IgD-negative memory B cell (primary cell): ENCODE measurements at regions not wholly inside any gene's neighbourhood (a gene's known extent, or its start where the extent isn't known, plus 50 kb on each side); places are given as distances from the start of the nearest gene placed in this dataset.
A peak's percentile ranks its signal among the peaks of the same experiment; 100 is the strongest.
"Not testable (repeated sequence)": the region's sequence is repeated elsewhere in the genome, so short reads cannot be mapped to it uniquely, and the experiment has no call there.

Source experiments
- H3K27ac Mint-ChIP-seq, 3 donors: one replicate each; pipeline ENCODE4 v1.8.0; 2020 to 2022; ENCODE audit warnings: mild to moderate bottlenecking in 3 of 3, mixed read lengths in 3 of 3, moderate library complexity in 1 of 3
- H3K27me3 Mint-ChIP-seq: one replicate; pipeline ENCODE4 v1.8.0; 2021; ENCODE audit warnings: mixed read lengths
- H3K36me3 Mint-ChIP-seq: one replicate; pipeline ENCODE4 v1.8.0; 2020; ENCODE audit warnings: mild to moderate bottlenecking, mixed read lengths
- H3K4me1 Mint-ChIP-seq, 3 donors: one replicate each; pipeline ENCODE4 v1.8.0; 2020 to 2022; ENCODE audit warnings: mixed read lengths in 3 of 3, mild to moderate bottlenecking in 1 of 3
- H3K4me3 Mint-ChIP-seq, 4 donors: one replicate each; pipeline ENCODE4 v1.8.0; 2020 to 2022; ENCODE audit warnings: mild to moderate bottlenecking in 4 of 4, mixed read lengths in 4 of 4, moderate library complexity in 3 of 4
- H3K9me3 Mint-ChIP-seq, 3 donors: one replicate each; pipeline ENCODE4 v1.8.0; 2020 to 2021; ENCODE audit warnings: mixed read lengths in 3 of 3, mild to moderate bottlenecking in 1 of 3

GRCh38 chr6:85006362-85006761 is 242.0 kb upstream of the TBX18 start:
- Mint-ChIP-seq H3K27ac (no peak overlapping the region), H3K9me3 (peaks cover 1 to 6% (median 6%) of the 10 kb centered on the region in 3 donors), H3K27me3 (no peaks in the 10 kb centered on the region), H3K36me3 (no peaks in the 10 kb centered on the region), H3K4me3 (no peak overlapping the region), H3K4me1 (no peaks in the 10 kb centered on the region)

GRCh38 chr6:85005494-85005893 is 241.1 kb upstream of the TBX18 start:
- Mint-ChIP-seq H3K27ac (no peak overlapping the region), H3K27me3 (no peaks in the 10 kb centered on the region), H3K36me3 (no peaks in the 10 kb centered on the region), H3K9me3 (peaks cover 1 to 6% (median 6%) of the 10 kb centered on the region in 3 donors), H3K4me3 (no peak overlapping the region), H3K4me1 (no peaks in the 10 kb centered on the region)

- H3K4me3 Mint-ChIP-seq: no peak overlapping the region
- H3K4me1 Mint-ChIP-seq: no peaks in the 10 kb centered on the region
- H3K27me3 Mint-ChIP-seq: no peaks in the 10 kb centered on the region
- H3K9me3 Mint-ChIP-seq: peaks cover 1 to 6% (median 6%) of the 10 kb centered on the region in 3 donors
- H3K27ac Mint-ChIP-seq: no peak overlapping the region
- no peaks in the 10 kb centered on the region for H3K36me3 Mint-ChIP-seq
Observed at GRCh38 chr6:85004361-85004995, 240.1 kb upstream of the TBX18 start.

GRCh38 chr6:85002847-85003246 is 238.4 kb upstream of the TBX18 start:
- Mint-ChIP-seq H3K36me3 (peaks cover 2% of the 10 kb centered on the region), H3K9me3 (peaks cover 3 to 6% (median 6%) of the 10 kb centered on the region in 3 donors), H3K27ac (no peak overlapping the region), H3K4me1 (no peaks in the 10 kb centered on the region), H3K27me3 (no peaks in the 10 kb centered on the region), H3K4me3 (no peak overlapping the region)

- peaks cover 2% of the 10 kb centered on the region for H3K36me3 Mint-ChIP-seq
- H3K27ac Mint-ChIP-seq: no peak overlapping the region
- H3K27me3 Mint-ChIP-seq: no peaks in the 10 kb centered on the region
- H3K9me3 Mint-ChIP-seq: peaks cover 3 to 5% (median 3%) of the 10 kb centered on the region in 3 donors
- no peak overlapping the region for H3K4me3 Mint-ChIP-seq
- no peaks in the 10 kb centered on the region for H3K4me1 Mint-ChIP-seq
Observed at GRCh38 chr6:85000001-85000400, 235.6 kb upstream of the TBX18 start.

- Mint-ChIP-seq H3K4me1 (no peaks in the 10 kb centered on the region), H3K4me3 (no peak overlapping the region), H3K36me3 (peaks cover 2% of the 10 kb centered on the region), H3K27me3 (no peaks in the 10 kb centered on the region), H3K9me3 (peaks cover 0 to 4% (median 2%) of the 10 kb centered on the region in 3 donors), H3K27ac (peak overlapping the region in 1 of 3 donors; percentile 34)
Observed at GRCh38 chr6:84998223-84998622, 233.8 kb upstream of the TBX18 start.

GRCh38 chr6:84988766-84989165 is 224.4 kb upstream of the TBX18 start:
- peaks cover 6 to 16% (median 11%) of the 10 kb centered on the region in 3 donors for H3K9me3 Mint-ChIP-seq

GRCh38 chr6:84985490-84985889 is 221.1 kb upstream of the TBX18 start:
- H3K27ac Mint-ChIP-seq, H3K4me3 Mint-ChIP-seq, H3K27me3 Mint-ChIP-seq, H3K36me3 Mint-ChIP-seq, H3K4me1 Mint-ChIP-seq: not testable (repeated sequence)
- H3K9me3 Mint-ChIP-seq: peaks cover 3 to 11% (median 10%) of the 10 kb centered on the region in 3 donors

More at GRCh38 chr6:84988766-84989165, 224.4 kb upstream of the TBX18 start:
- not testable (repeated sequence) for H3K27me3 Mint-ChIP-seq, H3K4me3 Mint-ChIP-seq, H3K4me1 Mint-ChIP-seq, H3K36me3 Mint-ChIP-seq, H3K27ac Mint-ChIP-seq

GRCh38 chr6:84979541-84979940 is 215.1 kb upstream of the TBX18 start:
- no peaks in the 10 kb centered on the region for H3K4me1 Mint-ChIP-seq
- H3K27ac Mint-ChIP-seq: no peak overlapping the region
- H3K9me3 Mint-ChIP-seq: peaks cover 3 to 8% (median 5%) of the 10 kb centered on the region in 3 donors
- H3K4me3 Mint-ChIP-seq: no peak overlapping the region
- H3K36me3 Mint-ChIP-seq: no peaks in the 10 kb centered on the region
- H3K27me3 Mint-ChIP-seq: no peaks in the 10 kb centered on the region

GRCh38 chr6:84977363-84977705 is 212.9 kb upstream of the TBX18 start:
- H3K4me3 Mint-ChIP-seq: no peak overlapping the region
- no peak overlapping the region for H3K27ac Mint-ChIP-seq
- H3K27me3 Mint-ChIP-seq: no peaks in the 10 kb centered on the region
- H3K36me3 Mint-ChIP-seq: no peaks in the 10 kb centered on the region
- no peaks in the 10 kb centered on the region for H3K4me1 Mint-ChIP-seq
- H3K9me3 Mint-ChIP-seq: peaks cover 3 to 5% (median 4%) of the 10 kb centered on the region in 3 donors

- Mint-ChIP-seq H3K36me3 (no peaks in the 10 kb centered on the region), H3K4me1 (no peaks in the 10 kb centered on the region), H3K9me3 (peaks cover 3 to 5% (median 5%) of the 10 kb centered on the region in 3 donors), H3K4me3 (no peak overlapping the region), H3K27ac (no peak overlapping the region), H3K27me3 (no peaks in the 10 kb centered on the region)
Observed at GRCh38 chr6:84976526-84977362, 212.3 kb upstream of the TBX18 start.

- no peaks in the 10 kb centered on the region for H3K36me3 Mint-ChIP-seq
- no peaks in the 10 kb centered on the region for H3K4me1 Mint-ChIP-seq
- H3K4me3 Mint-ChIP-seq: no peak overlapping the region
- peaks cover 0 to 5% (median 2%) of the 10 kb centered on the region in 3 donors for H3K9me3 Mint-ChIP-seq
- no peaks in the 10 kb centered on the region for H3K27me3 Mint-ChIP-seq
- H3K27ac Mint-ChIP-seq: no peak overlapping the region
Observed at GRCh38 chr6:84975316-84975715, 210.9 kb upstream of the TBX18 start.

- H3K27ac Mint-ChIP-seq: no peak overlapping the region
- H3K27me3 Mint-ChIP-seq: no peaks in the 10 kb centered on the region
- no peak overlapping the region for H3K4me3 Mint-ChIP-seq
Observed at GRCh38 chr6:84973606-84974005, 209.2 kb upstream of the TBX18 start.

GRCh38 chr6:84967965-84968364 is 203.6 kb upstream of the TBX18 start:
- H3K4me1 Mint-ChIP-seq: no peaks in the 10 kb centered on the region
- H3K27me3 Mint-ChIP-seq: no peaks in the 10 kb centered on the region
- peaks cover 11 to 16% (median 11%) of the 10 kb centered on the region in 3 donors for H3K9me3 Mint-ChIP-seq
- H3K4me3 Mint-ChIP-seq: peak overlapping the region in 1 of 4 donors; percentile 52
- H3K36me3 Mint-ChIP-seq: no peaks in the 10 kb centered on the region
- H3K27ac Mint-ChIP-seq: peak overlapping the region in 1 of 3 donors; percentile 28

More at GRCh38 chr6:84973606-84974005, 209.2 kb upstream of the TBX18 start:
- Mint-ChIP-seq H3K9me3 (peaks cover 2 to 4% (median 3%) of the 10 kb centered on the region in 3 donors), H3K36me3 (no peaks in the 10 kb centered on the region), H3K4me1 (no peaks in the 10 kb centered on the region)

GRCh38 chr6:84967389-84967788 is 203.0 kb upstream of the TBX18 start:
- Mint-ChIP-seq H3K27ac (no peak overlapping the region), H3K4me1 (no peaks in the 10 kb centered on the region), H3K36me3 (no peaks in the 10 kb centered on the region), H3K9me3 (peaks cover 11 to 16% (median 11%) of the 10 kb centered on the region in 3 donors), H3K4me3 (no peak overlapping the region), H3K27me3 (no peaks in the 10 kb centered on the region)
